HG02623 (cell line): ENCODE measurements at regions not wholly inside any gene's neighbourhood (a gene's known extent, or its start where the extent isn't known, plus 50 kb on each side); places are given as distances from the start of the nearest gene placed in this dataset.
"Not testable (repeated sequence)": the region's sequence is repeated elsewhere in the genome, so short reads cannot be mapped to it uniquely, and the experiment has no call there.

ENCODE experiments used
- ATAC-seq: cut with Tn5 transposase; IDR thresholded peaks from one replicate; pipeline ENCODE4 v1.9.1; 2021; ENCODE audit warnings: moderate library complexity; ENCODE audit not compliant: unreplicated experiment

- ATAC-seq: no peak
Measured at GRCh38 chr17:77036841-77037381, 103.9 kb upstream of the SEC14L1 start.

GRCh38 chr17:77037943-77038342, 102.8 kb upstream of the SEC14L1 start:
- ATAC-seq: no peak

- ATAC-seq: no peak
Measured at GRCh38 chr17:77038884-77039555, 101.7 kb upstream of the SEC14L1 start.

GRCh38 chr17:77042476-77043231, 98.1 kb upstream of the SEC14L1 start:
- no peak for ATAC-seq

GRCh38 chr17:77045441-77046041, 95.2 kb upstream of the SEC14L1 start:
- ATAC-seq: no peak

GRCh38 chr17:77049440-77049839, 91.3 kb upstream of the SEC14L1 start:
- ATAC-seq: no peak

GRCh38 chr17:77050901-77051300, 89.9 kb upstream of the SEC14L1 start:
- not testable (repeated sequence) for ATAC-seq

GRCh38 chr17:77054936-77055335, 85.8 kb upstream of the SEC14L1 start:
- ATAC-seq: no peak

GRCh38 chr17:77055453-77055852, 85.3 kb upstream of the SEC14L1 start:
- ATAC-seq: no peak

- no peak for ATAC-seq
Measured at GRCh38 chr17:77058016-77058415, 82.8 kb upstream of the SEC14L1 start.

- no peak for ATAC-seq
Measured at GRCh38 chr17:77061669-77062068, 79.1 kb upstream of the SEC14L1 start.

GRCh38 chr17:77064598-77064997, 76.2 kb upstream of the SEC14L1 start:
- no peak for ATAC-seq

- ATAC-seq: no peak
Measured at GRCh38 chr17:77066165-77066564, 74.6 kb upstream of the SEC14L1 start.

GRCh38 chr17:77066726-77067409, 73.9 kb upstream of the SEC14L1 start:
- not testable (repeated sequence) for ATAC-seq

GRCh38 chr17:77068915-77069314, 71.9 kb upstream of the SEC14L1 start:
- ATAC-seq: no peak

GRCh38 chr17:77070888-77071279, 69.9 kb upstream of the SEC14L1 start:
- ATAC-seq: no peak

GRCh38 chr17:77071925-77072490, 68.8 kb upstream of the SEC14L1 start:
- ATAC-seq: no peak

GRCh38 chr17:77072670-77073069, 68.1 kb upstream of the SEC14L1 start:
- ATAC-seq: no peak

GRCh38 chr17:77074681-77075080, 66.1 kb upstream of the SEC14L1 start:
- ATAC-seq: no peak

GRCh38 chr17:77076124-77076830, 64.5 kb upstream of the SEC14L1 start:
- no peak for ATAC-seq
